ENCODE measurements at regions not wholly inside any gene's neighbourhood (a gene's known extent, or its start where the extent isn't known, plus 50 kb on each side); places are given as distances from the start of the nearest gene placed in this dataset.

DNA sequence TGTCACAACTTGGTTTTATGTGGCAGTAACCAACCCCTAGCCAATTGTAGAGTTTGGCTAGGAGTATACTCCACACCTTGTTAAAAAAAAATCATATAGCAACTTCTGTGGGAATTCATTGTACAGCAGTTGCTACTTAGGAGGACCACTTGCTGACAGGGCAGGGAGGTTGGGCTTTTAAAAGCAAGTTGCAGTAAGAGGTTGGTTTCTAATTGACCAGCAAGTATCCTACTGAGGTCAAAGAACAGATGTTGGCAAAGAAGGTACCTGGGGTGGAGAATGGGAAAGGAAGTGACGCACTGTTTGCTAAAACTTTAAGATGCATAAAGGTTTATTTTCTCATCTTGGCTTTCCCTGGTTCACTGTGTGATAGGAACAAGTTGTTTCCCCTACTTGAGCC is 104.6 kb downstream of the TBX3 start:
- Histone ChIP-seq H3K23ac (ENCODE audit: low read length in 2 of 2) (no peak overlapping the region), H3K27ac (ENCODE audit: low read length, poor library complexity, severe bottlenecking) (no peak overlapping the region), H3K9ac (ENCODE audit: low read length) (no peak overlapping the region), H2BK12ac (ENCODE audit: low read length in 2 of 2) (no peak overlapping the region), H3K9me3 (ENCODE audit: control insufficient read depth, low read length) (no peaks in the 10 kb centered on the region), H3K14ac (ENCODE audit: low read length in 2 of 2) (no peak overlapping the region), H3K36me3 (ENCODE audit: control insufficient read depth in 1 of 2, insufficient read depth in 2 of 2, low read depth in 1 of 2, low read length in 2 of 2) (no peaks in the 10 kb centered on the region), H3K4me3 (ENCODE audit: insufficient read depth in 1 of 2, low read depth in 1 of 2, low read length in 2 of 2) (no peak overlapping the region), H3K4ac (ENCODE audit: low read depth in 1 of 2, low read length in 2 of 2) (no peak overlapping the region), H2BK5ac (ENCODE audit: low read depth, low read length, poor library complexity, severe bottlenecking) (no peak overlapping the region), H2AK5ac (ENCODE audit: low read length, severe bottlenecking) (no peak overlapping the region), H4K8ac (ENCODE audit: low read length) (no peak overlapping the region), H3K18ac (ENCODE audit: low read depth in 1 of 2, low read length in 2 of 2) (no peak overlapping the region), H4K91ac (ENCODE audit: low read length) (no peak overlapping the region), H3K79me1 (replicated peaks; ENCODE audit: low read length, poor library complexity, severe bottlenecking) (no peaks in the 10 kb centered on the region), H2BK120ac (ENCODE audit: low read depth, low read length) (no peak overlapping the region), H3K27me3 (ENCODE audit: control insufficient read depth in 1 of 2, insufficient read depth in 1 of 2, low read length in 2 of 2) (peaks cover 0 to 17% of the 10 kb centered on the region in 2 experiments), H3K4me2 (ENCODE audit: low read length, poor library complexity, severe bottlenecking) (no peak overlapping the region), H3K4me1 (ENCODE audit: control insufficient read depth, insufficient read depth, low read depth, low read length) (no peaks in the 10 kb centered on the region), H2AFZ (ENCODE audit: low read depth, low read length) (no peak overlapping the region), H2BK15ac (ENCODE audit: low read depth, poor library complexity, severe bottlenecking) (no peak overlapping the region)
- DNase-seq: no peak
- WGBS: 86% methylated on average over 1 of the region's 1 CpG

DNA sequence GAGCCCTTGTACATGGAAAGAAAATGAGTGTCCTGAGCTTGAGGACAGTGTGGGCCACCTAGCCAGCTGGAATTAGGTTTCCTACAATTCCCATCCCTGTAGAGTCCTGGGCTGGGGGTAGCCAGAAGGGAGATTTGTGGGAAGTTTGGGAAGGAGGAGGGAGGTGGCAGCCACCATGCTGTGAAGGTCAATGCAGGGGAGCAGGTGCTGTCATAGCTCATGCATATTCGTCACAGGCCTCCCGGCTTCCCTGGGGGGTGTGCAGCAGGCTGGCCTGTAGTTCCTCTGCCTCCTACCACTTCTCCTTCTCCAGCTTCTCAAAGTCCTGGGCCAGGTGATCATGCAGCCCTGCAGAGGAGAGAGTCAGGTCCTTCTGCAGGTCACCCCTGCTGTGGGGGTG is 121.3 kb downstream of the TBX3 start:
- H3K4me3 ChIP-seq (ENCODE audit: insufficient read depth in 1 of 2, low read depth in 1 of 2, low read length in 2 of 2): no peak overlapping the region
- no peaks in the 10 kb centered on the region for H3K9me3 ChIP-seq (ENCODE audit: control insufficient read depth, low read length)
- H2AFZ ChIP-seq (ENCODE audit: low read depth, low read length): no peak overlapping the region
- no peak overlapping the region for H4K91ac ChIP-seq (ENCODE audit: low read length)
- no peak overlapping the region for H2AK5ac ChIP-seq (ENCODE audit: low read length, severe bottlenecking)
- no peak overlapping the region for H2BK120ac ChIP-seq (ENCODE audit: low read depth, low read length)
- H3K36me3 ChIP-seq (ENCODE audit: control insufficient read depth in 1 of 2, insufficient read depth in 2 of 2, low read depth in 1 of 2, low read length in 2 of 2): no peaks in the 10 kb centered on the region
- no peak overlapping the region for H3K23ac ChIP-seq (ENCODE audit: low read length in 2 of 2)
- DNase-seq: no peak
- H3K9ac ChIP-seq (ENCODE audit: low read length): no peak overlapping the region
- no peak overlapping the region for H3K18ac ChIP-seq (ENCODE audit: low read depth in 1 of 2, low read length in 2 of 2)
- H2BK5ac ChIP-seq (ENCODE audit: low read depth, low read length, poor library complexity, severe bottlenecking): no peak overlapping the region
- H3K27ac ChIP-seq (ENCODE audit: low read length, poor library complexity, severe bottlenecking): no peak overlapping the region
- no peak overlapping the region for H3K4me2 ChIP-seq (ENCODE audit: low read length, poor library complexity, severe bottlenecking)
- H3K27me3 ChIP-seq (ENCODE audit: control insufficient read depth in 1 of 2, insufficient read depth in 1 of 2, low read length in 2 of 2): peaks cover 0 to 17% of the 10 kb centered on the region in 2 experiments
- H2BK15ac ChIP-seq (ENCODE audit: low read depth, poor library complexity, severe bottlenecking): no peak overlapping the region
- WGBS: 0% methylated on average over 1 of the region's 2 CpGs
- no peak overlapping the region for H3K4ac ChIP-seq (ENCODE audit: low read depth in 1 of 2, low read length in 2 of 2)
- H3K14ac ChIP-seq (ENCODE audit: low read length in 2 of 2): no peak overlapping the region
- no peak overlapping the region for H4K8ac ChIP-seq (ENCODE audit: low read length)
- no peak overlapping the region for H2BK12ac ChIP-seq (ENCODE audit: low read length in 2 of 2)
- H3K4me1 ChIP-seq (ENCODE audit: control insufficient read depth, insufficient read depth, low read depth, low read length): no peaks in the 10 kb centered on the region
- no peaks in the 10 kb centered on the region for H3K79me1 ChIP-seq (replicated peaks; ENCODE audit: low read length, poor library complexity, severe bottlenecking)

DNA sequence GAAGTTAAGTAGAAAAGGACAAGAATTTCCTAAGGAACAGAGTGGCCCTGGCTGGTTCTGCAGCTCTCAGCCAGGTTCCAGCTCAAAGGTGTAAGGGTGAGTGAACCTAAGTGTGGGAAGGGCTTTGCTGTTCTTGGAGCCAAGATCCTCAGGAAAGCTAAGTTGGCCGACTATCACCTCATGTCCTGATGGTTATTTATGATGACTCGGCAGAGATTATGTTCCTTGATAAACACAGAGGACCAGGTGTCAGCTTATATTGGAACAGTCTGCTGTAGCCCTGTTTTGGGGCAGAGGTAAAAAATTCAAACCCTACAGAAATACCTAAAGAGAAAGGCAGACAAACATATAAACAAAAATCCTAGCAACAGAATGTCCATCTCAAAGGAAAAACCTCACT is 128.5 kb downstream of the TBX3 start:
- Histone ChIP-seq H3K9me3 (ENCODE audit: control insufficient read depth, low read length) (no peaks in the 10 kb centered on the region), H3K18ac (ENCODE audit: low read depth in 1 of 2, low read length in 2 of 2) (no peak overlapping the region), H3K79me1 (replicated peaks; ENCODE audit: low read length, poor library complexity, severe bottlenecking) (no peaks in the 10 kb centered on the region), H2BK15ac (ENCODE audit: low read depth, poor library complexity, severe bottlenecking) (no peak overlapping the region), H2AFZ (ENCODE audit: low read depth, low read length) (no peak overlapping the region), H3K23ac (ENCODE audit: low read length in 2 of 2) (no peak overlapping the region), H2BK5ac (ENCODE audit: low read depth, low read length, poor library complexity, severe bottlenecking) (no peak overlapping the region), H3K4me1 (ENCODE audit: control insufficient read depth, insufficient read depth, low read depth, low read length) (no peaks in the 10 kb centered on the region), H4K91ac (ENCODE audit: low read length) (no peak overlapping the region), H2BK120ac (ENCODE audit: low read depth, low read length) (no peak overlapping the region), H4K8ac (ENCODE audit: low read length) (no peak overlapping the region), H3K9ac (ENCODE audit: low read length) (no peak overlapping the region), H3K14ac (ENCODE audit: low read length in 2 of 2) (no peak overlapping the region), H2AK5ac (ENCODE audit: low read length, severe bottlenecking) (no peak overlapping the region), H3K36me3 (ENCODE audit: control insufficient read depth in 1 of 2, insufficient read depth in 2 of 2, low read depth in 1 of 2, low read length in 2 of 2) (no peaks in the 10 kb centered on the region), H3K4me3 (ENCODE audit: insufficient read depth in 1 of 2, low read depth in 1 of 2, low read length in 2 of 2) (no peak overlapping the region), H3K4me2 (ENCODE audit: low read length, poor library complexity, severe bottlenecking) (no peak overlapping the region), H3K27ac (ENCODE audit: low read length, poor library complexity, severe bottlenecking) (no peak overlapping the region), H3K27me3 (ENCODE audit: control insufficient read depth in 1 of 2, insufficient read depth in 1 of 2, low read length in 2 of 2) (peaks cover 0 to 14% of the 10 kb centered on the region in 2 experiments), H3K4ac (ENCODE audit: low read depth in 1 of 2, low read length in 2 of 2) (no peak overlapping the region), H2BK12ac (ENCODE audit: low read length in 2 of 2) (no peak overlapping the region)
- DNase-seq: no peak
- 96% methylated on average over 2 of the region's 2 CpGs for WGBS

DNA sequence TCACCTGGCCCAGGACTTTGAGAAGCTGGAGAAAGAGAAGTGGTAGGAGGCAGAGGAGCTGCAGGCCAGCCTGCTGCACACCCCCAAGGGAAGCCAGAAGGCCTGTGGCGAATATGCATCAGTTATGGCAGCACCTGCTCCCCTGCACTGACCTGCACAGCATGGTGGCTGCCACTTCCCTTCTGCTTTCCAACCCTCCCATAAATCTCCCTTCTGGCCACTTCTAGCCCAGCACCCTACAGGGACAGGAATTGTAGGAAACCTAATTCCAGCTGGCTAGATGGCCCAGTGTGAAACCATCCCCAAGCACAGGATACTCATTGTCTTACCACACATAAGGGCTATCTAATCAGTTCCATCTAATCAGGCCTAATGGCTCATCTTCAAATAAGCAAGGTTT is 136.3 kb downstream of the TBX3 start:
- Histone ChIP-seq H3K36me3 (ENCODE audit: control insufficient read depth in 1 of 2, insufficient read depth in 2 of 2, low read depth in 1 of 2, low read length in 2 of 2) (no peaks in the 10 kb centered on the region), H4K8ac (ENCODE audit: low read length) (no peak overlapping the region), H4K91ac (ENCODE audit: low read length) (no peak overlapping the region), H3K9me3 (ENCODE audit: control insufficient read depth, low read length) (no peaks in the 10 kb centered on the region), H3K4me3 (ENCODE audit: insufficient read depth in 1 of 2, low read depth in 1 of 2, low read length in 2 of 2) (no peak overlapping the region), H2AFZ (ENCODE audit: low read depth, low read length) (no peak overlapping the region), H2AK5ac (ENCODE audit: low read length, severe bottlenecking) (no peak overlapping the region), H2BK5ac (ENCODE audit: low read depth, low read length, poor library complexity, severe bottlenecking) (no peak overlapping the region), H2BK15ac (ENCODE audit: low read depth, poor library complexity, severe bottlenecking) (no peak overlapping the region), H3K27me3 (ENCODE audit: control insufficient read depth in 1 of 2, insufficient read depth in 1 of 2, low read length in 2 of 2) (peaks cover 0 to 4% of the 10 kb centered on the region in 2 experiments), H3K4me1 (ENCODE audit: control insufficient read depth, insufficient read depth, low read depth, low read length) (no peaks in the 10 kb centered on the region), H3K4ac (ENCODE audit: low read depth in 1 of 2, low read length in 2 of 2) (no peak overlapping the region), H3K14ac (ENCODE audit: low read length in 2 of 2) (no peak overlapping the region), H3K9ac (ENCODE audit: low read length) (no peak overlapping the region), H3K79me1 (replicated peaks; ENCODE audit: low read length, poor library complexity, severe bottlenecking) (no peaks in the 10 kb centered on the region), H3K4me2 (ENCODE audit: low read length, poor library complexity, severe bottlenecking) (no peak overlapping the region), H2BK12ac (ENCODE audit: low read length in 2 of 2) (no peak overlapping the region), H3K23ac (ENCODE audit: low read length in 2 of 2) (no peak overlapping the region), H3K27ac (ENCODE audit: low read length, poor library complexity, severe bottlenecking) (no peak overlapping the region), H3K18ac (ENCODE audit: low read depth in 1 of 2, low read length in 2 of 2) (no peak overlapping the region), H2BK120ac (ENCODE audit: low read depth, low read length) (no peak overlapping the region)
- WGBS: 39% methylated on average over 1 of the region's 1 CpG
- no peak for DNase-seq
